ENCODE measurements at regions not wholly inside any gene's neighbourhood (a gene's known extent, or its start where the extent isn't known, plus 50 kb on each side); places are given as distances from the start of the nearest gene placed in this dataset.

GRCh38 chr20:52438326-52438963 is 246.9 kb upstream of the ZFP64 start:
- peak; percentile 35 for ATAC-seq
- H3K9me3 ChIP-seq (ENCODE audit: low read length): no peaks in the 10 kb centered on the region
- H3K36me3 ChIP-seq (replicated peaks in 1 of 2; ENCODE audit: control insufficient read depth in 1 of 2, insufficient read depth in 2 of 2, low read length in 2 of 2): no peaks in the 10 kb centered on the region
- BruUV-seq (replicated peaks): no TSS peak
- DNase-seq (ENCODE audit: low spot score): no peak
- no peak overlapping the region for H3K4me3 ChIP-seq (replicated peaks in 1 of 3; ENCODE audit: insufficient read depth in 1 of 3, low read depth in 2 of 3, low read length in 3 of 3)
- intact Hi-C loops (cut with micrococcal nuclease; ENCODE audit: unreplicated experiment) (no loop called here), in situ Hi-C loops (cut with HindIII; ENCODE audit: extremely low pct_ligation_motif_present, low pct_unique_long_range_greater_than_20kb) (no loop called here)
- no peaks in the 10 kb centered on the region for H3K27me3 ChIP-seq (ENCODE audit: control insufficient read depth in 1 of 2, insufficient read depth in 2 of 2, low read length in 2 of 2)
- no peak overlapping the region for H3K4me2 ChIP-seq (ENCODE audit: low read depth, low read length)
- ChIA-PET CTCF (ENCODE audit: low intra/inter-chr PET ratio, low total read pairs) (no interaction called here), POLR2A (no interaction called here)
- H2AFZ ChIP-seq (ENCODE audit: low read length): no peak overlapping the region
- no peak for FAIRE-seq
- no peaks in the 10 kb centered on the region for H3K79me2 ChIP-seq (ENCODE audit: insufficient read depth, low read length)
- peaks cover 12% of the 10 kb centered on the region; the same call in 1 of the 2 replicates for H3K4me1 ChIP-seq (ENCODE audit: insufficient read depth, low read length)
- no peak overlapping the region for H3K9ac ChIP-seq (ENCODE audit: insufficient read depth, low read depth, low read length)
- no peaks in the 10 kb centered on the region for H4K20me1 ChIP-seq (ENCODE audit: insufficient read depth, low read length)
- WGBS (ENCODE audit: low lambda C conversion rate): 21% methylated on average over 8 of the region's 8 CpGs
- H3K27ac ChIP-seq (ENCODE audit: extremely low read length, insufficient read depth, low read length): no peak overlapping the region
- no peak for TF ChIP-seq ZNF20 (CRISPR knock-in tag; IDR thresholded peaks at IDR 0.05)
- peak; percentile 74 to 82 for TF ChIP-seq MAFK (conservative IDR thresholded peaks at IDR 0.05 in 1 of 2, IDR thresholded peaks at IDR 0.05 in 1 of 2; ENCODE audit: low read length in 2 of 2)
- no peak for TF ChIP-seq MAZ (IDR thresholded peaks at IDR 0.05; ENCODE audit: borderline replicate concordance, low read depth, low read length)
- TF ChIP-seq MAZ (CRISPR knock-in tag; IDR thresholded peaks at IDR 0.05; ENCODE audit: low read depth): no peak
- no peak for TF ChIP-seq JARID2 (CRISPR knock-in tag; IDR thresholded peaks at IDR 0.05; ENCODE audit: insufficient replicate concordance)
- no peak for TF ChIP-seq ZNF263 (CRISPR knock-in tag; IDR thresholded peaks at IDR 0.05)
- TF ChIP-seq CTCF (CRISPR knock-in tag; IDR thresholded peaks at IDR 0.05): peak; percentile 51
- TF ChIP-seq ZMYM4 (CRISPR knock-in tag; IDR thresholded peaks at IDR 0.05): no peak
- TF ChIP-seq ZBTB40 (IDR thresholded peaks at IDR 0.05): no peak
- 0 out of 2 replicates have a peak, but pooled peaks have one; percentile 22 for TF ChIP-seq ZBTB40 (CRISPR knock-in tag; IDR thresholded peaks at IDR 0.05)
- no peak for TF ChIP-seq SKI (IDR thresholded peaks at IDR 0.05; ENCODE audit: partially characterized antibody)
- TF ChIP-seq ZNF138 (CRISPR knock-in tag; IDR thresholded peaks at IDR 0.05; ENCODE audit: low read depth): no peak
- no peak for TF ChIP-seq CREBL2 (CRISPR knock-in tag; IDR thresholded peaks at IDR 0.05; ENCODE audit: borderline replicate concordance)
- TF ChIP-seq ZNF724P (CRISPR knock-in tag; IDR thresholded peaks at IDR 0.05; ENCODE audit: borderline replicate concordance): no peak
